KMS-11 (cell line): ENCODE measurements at regions not wholly inside any gene's neighbourhood (a gene's known extent, or its start where the extent isn't known, plus 50 kb on each side); places are given as distances from the start of the nearest gene placed in this dataset.

Experiments used
- H2AFZ ChIP-seq: fragments of 200-600 bp; sonication (generic); 2 replicates; pipeline ENCODE4 v1.6.1; 2016; ENCODE audit warnings: antibody characterized with exemption, mixed run types, low read depth
- H3K27ac ChIP-seq: fragments of 200-600 bp; sonication (generic); 2 replicates; pipeline ENCODE4 v1.6.1; 2016; ENCODE audit warnings: mild to moderate bottlenecking, mixed run types
- H3K27me3 ChIP-seq: fragments of 200-600 bp; sonication (generic); 2 replicates; pipeline ENCODE4 v1.6.1; 2017; ENCODE audit warnings: mild to moderate bottlenecking, low read depth, mixed run types, moderate library complexity; ENCODE audit not compliant: insufficient read depth
- H3K36me3 ChIP-seq: fragments of 200-600 bp; sonication (generic); 2 replicates; pipeline ENCODE4 v1.6.1; 2017; ENCODE audit warnings: mild to moderate bottlenecking, mixed run types; ENCODE audit not compliant: insufficient read depth
- H3K4me1 ChIP-seq: fragments of 200-600 bp; sonication (generic); 2 replicates; pipeline ENCODE4 v1.6.1; 2016; ENCODE audit warnings: mild to moderate bottlenecking, low read depth, mixed run types; ENCODE audit not compliant: poor library complexity, severe bottlenecking
- H3K4me2 ChIP-seq: fragments of 200-600 bp; sonication (generic); 2 replicates; pipeline ENCODE4 v1.7.0; 2016; ENCODE audit warnings: mild to moderate bottlenecking, mixed run types
- H3K4me3 ChIP-seq: fragments of 200-600 bp; sonication (generic); IDR thresholded peaks from 2 replicates; pipeline ENCODE4 v1.6.1; 2017; ENCODE audit warnings: low read depth, low read length, mixed read lengths; ENCODE audit not compliant: insufficient read depth
- H3K79me2 ChIP-seq: fragments of 200-600 bp; sonication (generic); 2 replicates; pipeline ENCODE4 v1.6.1; 2016; ENCODE audit warnings: low read depth, mixed run types; ENCODE audit not compliant: insufficient read depth
- H3K9ac ChIP-seq: fragments of 200-600 bp; sonication (generic); 2 replicates; pipeline ENCODE4 v1.6.1; 2016; ENCODE audit warnings: mild to moderate bottlenecking, mixed run types
- H4K20me1 ChIP-seq: fragments of 200-600 bp; sonication (generic); 2 replicates; pipeline ENCODE4 v1.6.1; 2016; ENCODE audit warnings: mild to moderate bottlenecking, mixed run types; ENCODE audit not compliant: insufficient read depth
- CTCF ChIP-seq: fragments of 200-600 bp; sonication (generic); conservative IDR thresholded peaks from 2 replicates; pipeline ENCODE4 v1.6.1; 2017; ENCODE audit warnings: low read depth, mild to moderate bottlenecking, antibody characterized with exemption, low read length, moderate library complexity, mixed read lengths

DNA sequence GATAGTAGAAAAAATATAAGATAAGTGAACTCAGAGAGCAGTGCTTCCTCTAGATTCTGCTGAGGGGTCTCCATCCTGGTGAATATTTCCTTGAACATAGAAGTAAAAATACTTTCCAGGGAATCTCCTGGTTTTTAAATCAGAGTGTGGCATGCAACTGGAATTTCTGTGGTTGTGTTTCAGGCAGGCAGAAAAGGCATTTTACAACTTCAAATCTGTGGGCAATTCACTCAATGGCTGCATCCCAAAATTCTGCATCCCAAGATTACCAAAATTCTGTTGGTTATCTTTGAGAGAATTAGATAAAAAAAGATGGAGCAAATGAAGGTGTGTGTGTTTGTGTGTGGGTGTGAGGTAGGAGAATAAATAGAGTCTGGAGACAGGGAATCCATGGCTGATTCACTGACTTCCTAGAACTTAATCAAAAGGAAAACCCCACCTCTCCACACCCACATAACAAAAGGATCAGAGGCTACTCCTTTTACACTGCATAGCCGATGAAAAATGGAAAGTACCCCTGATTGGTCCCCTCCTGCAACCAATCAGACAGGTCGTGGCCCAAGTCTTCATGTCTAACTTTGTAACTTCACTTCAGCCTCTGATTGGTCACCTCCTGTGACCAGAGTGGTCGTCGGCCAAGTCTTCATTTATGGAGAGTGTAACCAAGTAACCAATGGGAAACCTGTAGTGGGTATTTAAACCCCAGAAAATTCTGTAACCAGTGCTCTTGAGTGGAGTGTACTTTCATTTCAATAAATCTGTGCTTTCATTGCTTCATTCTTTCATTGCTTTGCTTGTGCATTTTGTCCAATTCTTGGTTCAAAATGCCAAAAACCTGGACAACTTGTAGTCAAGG, 112.8 kb downstream of the DLEU7 start:
- Histone ChIP-seq H3K4me1 (no peaks in the 10 kb centered on the region), H3K79me2 (no peaks in the 10 kb centered on the region), H3K4me2 (no peak overlapping the region), H3K27ac (no peak overlapping the region), H4K20me1 (no peaks in the 10 kb centered on the region), H3K4me3 (no peak overlapping the region), H3K36me3 (no peaks in the 10 kb centered on the region), H3K9ac (no peak overlapping the region), H2AFZ (no peak overlapping the region), H3K27me3 (no peaks in the 10 kb centered on the region)
- no peak for TF ChIP-seq CTCF

- H3K4me1 ChIP-seq, result no peaks in the 10 kb centered on the region
- H3K27ac ChIP-seq, result no peak overlapping the region
- H4K20me1 ChIP-seq, result no peaks in the 10 kb centered on the region
- no peak for TF ChIP-seq CTCF
- no peak overlapping the region for H2AFZ ChIP-seq
- H3K27me3 ChIP-seq, result no peaks in the 10 kb centered on the region
- H3K9ac ChIP-seq, result no peak overlapping the region
- H3K4me2 ChIP-seq, result no peak overlapping the region
- H3K36me3 ChIP-seq, result no peaks in the 10 kb centered on the region
- no peak overlapping the region for H3K4me3 ChIP-seq
- H3K79me2 ChIP-seq, result no peaks in the 10 kb centered on the region
Observed at GRCh38 chr13:50731400-50731799, 112.1 kb downstream of the DLEU7 start.

DNA sequence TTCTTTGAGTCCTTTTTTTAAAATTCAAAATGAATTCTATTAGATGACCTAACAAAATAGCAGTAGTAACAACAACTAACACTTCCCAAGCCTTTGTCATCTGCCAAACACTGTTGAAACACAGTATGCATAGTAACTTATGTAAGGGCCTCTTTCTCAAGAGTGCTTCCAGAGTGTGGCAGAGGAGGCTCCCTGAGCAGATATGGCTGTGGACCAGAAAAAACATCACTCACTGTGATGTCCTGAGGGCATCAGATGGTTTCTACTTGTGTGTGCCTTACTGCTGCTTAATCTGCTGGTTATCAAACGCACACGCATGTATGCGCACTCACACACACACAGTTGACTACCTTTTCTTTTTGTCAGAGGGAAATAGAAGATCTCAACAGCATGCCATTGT, 110.8 kb downstream of the DLEU7 start:
- no peak overlapping the region for H3K4me2 ChIP-seq
- no peak overlapping the region for H3K27ac ChIP-seq
- H3K27me3 ChIP-seq, result no peaks in the 10 kb centered on the region
- H2AFZ ChIP-seq, result no peak overlapping the region
- no peak for TF ChIP-seq CTCF
- no peak overlapping the region for H3K4me3 ChIP-seq
- H3K9ac ChIP-seq, result no peak overlapping the region
- no peaks in the 10 kb centered on the region for H3K36me3 ChIP-seq
- H3K4me1 ChIP-seq, result no peaks in the 10 kb centered on the region
- no peaks in the 10 kb centered on the region for H3K79me2 ChIP-seq
- H4K20me1 ChIP-seq, result no peaks in the 10 kb centered on the region

- no peak overlapping the region for H2AFZ ChIP-seq
- no peak overlapping the region for H3K4me2 ChIP-seq
- H3K27ac ChIP-seq, result no peak overlapping the region
- no peak overlapping the region for H3K4me3 ChIP-seq
- no peaks in the 10 kb centered on the region for H3K36me3 ChIP-seq
- H3K4me1 ChIP-seq, result no peaks in the 10 kb centered on the region
- no peaks in the 10 kb centered on the region for H4K20me1 ChIP-seq
- H3K79me2 ChIP-seq, result no peaks in the 10 kb centered on the region
- no peaks in the 10 kb centered on the region for H3K27me3 ChIP-seq
- H3K9ac ChIP-seq, result no peak overlapping the region
- no peak for TF ChIP-seq CTCF
Observed at GRCh38 chr13:50733392-50733791, 110.1 kb downstream of the DLEU7 start.
